ENCODE measurements at regions not wholly inside any gene's neighbourhood (a gene's known extent, or its start where the extent isn't known, plus 50 kb on each side); places are given as distances from the start of the nearest gene placed in this dataset.

GRCh38 chr13:22009937-22010336 lies 339.1 kb downstream of the FGF9 start:
- no peak overlapping the region for H3K4me3 ChIP-seq
- H3K27ac ChIP-seq = no peak overlapping the region
- H3K36me3 ChIP-seq = no peaks in the 10 kb centered on the region
- DNase-seq (ENCODE audit: low spot score) = no peak
- TF ChIP-seq CTCF (IDR thresholded peaks at IDR 0.05) = no peak
- no peaks in the 10 kb centered on the region for H3K27me3 ChIP-seq
- no peaks in the 10 kb centered on the region for H3K9me3 ChIP-seq
- H3K4me1 ChIP-seq = no peaks in the 10 kb centered on the region

GRCh38 chr13:22012686-22013085 lies 341.8 kb downstream of the FGF9 start:
- no peak for TF ChIP-seq CTCF (IDR thresholded peaks at IDR 0.05)
- no peak overlapping the region for H3K27ac ChIP-seq
- H3K9me3 ChIP-seq = no peaks in the 10 kb centered on the region

GRCh38 chr13:22014469-22014868 lies 343.6 kb downstream of the FGF9 start:
- Histone ChIP-seq H3K27me3 (no peaks in the 10 kb centered on the region), H3K36me3 (no peaks in the 10 kb centered on the region), H3K27ac (no peak overlapping the region), H3K4me3 (no peak overlapping the region), H3K9me3 (no peaks in the 10 kb centered on the region), H3K4me1 (no peaks in the 10 kb centered on the region)
- TF ChIP-seq CTCF (IDR thresholded peaks at IDR 0.05) = no peak
- DNase-seq (ENCODE audit: low spot score) = no peak

More at GRCh38 chr13:22012686-22013085, 341.8 kb downstream of the FGF9 start:
- Histone ChIP-seq H3K4me3 (no peak overlapping the region), H3K27me3 (no peaks in the 10 kb centered on the region), H3K4me1 (no peaks in the 10 kb centered on the region), H3K36me3 (no peaks in the 10 kb centered on the region)
- DNase-seq (ENCODE audit: low spot score) = no peak

GRCh38 chr13:22017226-22017625 lies 346.4 kb downstream of the FGF9 start:
- Histone ChIP-seq H3K4me3 (no peak overlapping the region), H3K4me1 (no peaks in the 10 kb centered on the region), H3K27ac (no peak overlapping the region), H3K27me3 (no peaks in the 10 kb centered on the region), H3K9me3 (no peaks in the 10 kb centered on the region), H3K36me3 (no peaks in the 10 kb centered on the region)
- no peak for TF ChIP-seq CTCF (IDR thresholded peaks at IDR 0.05)
- no peak for DNase-seq (ENCODE audit: low spot score)

- no peak for TF ChIP-seq CTCF (IDR thresholded peaks at IDR 0.05)
- H3K27ac ChIP-seq = no peak overlapping the region
- no peaks in the 10 kb centered on the region for H3K27me3 ChIP-seq
- no peak for DNase-seq (ENCODE audit: low spot score)
- H3K4me1 ChIP-seq = no peaks in the 10 kb centered on the region
- no peak overlapping the region for H3K4me3 ChIP-seq
- H3K36me3 ChIP-seq = no peaks in the 10 kb centered on the region
- no peaks in the 10 kb centered on the region for H3K9me3 ChIP-seq
Measured at GRCh38 chr13:22018076-22018835, 347.4 kb downstream of the FGF9 start.

- no peaks in the 10 kb centered on the region for H3K9me3 ChIP-seq
- no peaks in the 10 kb centered on the region for H3K36me3 ChIP-seq
- no peak for DNase-seq (ENCODE audit: low spot score)
- no peak for TF ChIP-seq CTCF (IDR thresholded peaks at IDR 0.05)
- no peaks in the 10 kb centered on the region for H3K4me1 ChIP-seq
- H3K4me3 ChIP-seq = no peak overlapping the region
- H3K27ac ChIP-seq = no peak overlapping the region
- H3K27me3 ChIP-seq = no peaks in the 10 kb centered on the region
Measured at GRCh38 chr13:22018836-22019210, 347.9 kb downstream of the FGF9 start.

All from right atrium auricular region (tissue), 2 donors.